GM18870 (cell line): ENCODE measurements at regions not wholly inside any gene's neighbourhood (a gene's known extent, or its start where the extent isn't known, plus 50 kb on each side); places are given as distances from the start of the nearest gene placed in this dataset.
"Not testable (repeated sequence)": the region's sequence is repeated elsewhere in the genome, so short reads cannot be mapped to it uniquely, and the experiment has no call there.

Experiments used
- ATAC-seq: cut with Tn5 transposase; IDR thresholded peaks from one replicate; pipeline ENCODE4 v1.9.1; 2021; ENCODE audit warnings: moderate library complexity; ENCODE audit not compliant: unreplicated experiment

- ATAC-seq = no peak
Observed at GRCh38 chrX:40258909-40259308, 161.2 kb upstream of the BCOR start.

- ATAC-seq = no peak
Observed at GRCh38 chrX:40253771-40254170, 156.0 kb upstream of the BCOR start.

GRCh38 chrX:40249582-40249981, 151.8 kb upstream of the BCOR start:
- no peak for ATAC-seq

GRCh38 chrX:40248822-40249221, 151.1 kb upstream of the BCOR start:
- no peak for ATAC-seq

- ATAC-seq = no peak
Observed at GRCh38 chrX:40247848-40248622, 150.3 kb upstream of the BCOR start.

GRCh38 chrX:40247382-40247781, 149.6 kb upstream of the BCOR start:
- no peak for ATAC-seq

GRCh38 chrX:40245488-40246071, 147.8 kb upstream of the BCOR start:
- no peak for ATAC-seq

GRCh38 chrX:40244980-40245379, 147.2 kb upstream of the BCOR start:
- ATAC-seq = no peak

- no peak for ATAC-seq
Observed at GRCh38 chrX:40243755-40244515, 146.2 kb upstream of the BCOR start.

GRCh38 chrX:40240844-40241243, 143.1 kb upstream of the BCOR start:
- no peak for ATAC-seq

- no peak for ATAC-seq
Observed at GRCh38 chrX:40237731-40238178, 140.0 kb upstream of the BCOR start.

GRCh38 chrX:40230646-40231045, 132.9 kb upstream of the BCOR start:
- no peak for ATAC-seq

- no peak for ATAC-seq
Observed at GRCh38 chrX:40227125-40227524, 129.4 kb upstream of the BCOR start.

GRCh38 chrX:40224658-40225057, 126.9 kb upstream of the BCOR start:
- no peak for ATAC-seq

- not testable (repeated sequence) for ATAC-seq
Observed at GRCh38 chrX:40222612-40223011, 124.9 kb upstream of the BCOR start.

- no peak for ATAC-seq
Observed at GRCh38 chrX:40213092-40213491, 115.3 kb upstream of the BCOR start.

GRCh38 chrX:40209951-40210617, 112.3 kb upstream of the BCOR start:
- no peak for ATAC-seq

GRCh38 chrX:40207626-40208025, 109.9 kb upstream of the BCOR start:
- no peak for ATAC-seq

- no peak for ATAC-seq
Observed at GRCh38 chrX:40205471-40205870, 107.7 kb upstream of the BCOR start.

- ATAC-seq = no peak
Observed at GRCh38 chrX:40202456-40202855, 104.7 kb upstream of the BCOR start.

- ATAC-seq = peak; percentile 81
Observed at GRCh38 chrX:40201329-40201885, 103.6 kb upstream of the BCOR start.
